HepG2 (cell line): ENCODE measurements at regions not wholly inside any gene's neighbourhood (a gene's known extent, or its start where the extent isn't known, plus 50 kb on each side); places are given as distances from the start of the nearest gene placed in this dataset.

Experiments used
- NBN ChIP-seq: fragments of 450-650 bp; conservative IDR thresholded peaks from 2 replicates; pipeline ENCODE4 v1.6.1; 2017
- RAD51 ChIP-seq: fragments of 450-650 bp; IDR thresholded peaks from 2 replicates; pipeline ENCODE4 v1.6.1; 2016; ENCODE audit warnings: borderline replicate concordance
- RARG ChIP-seq: sonication (generic); formaldehyde crosslinking; IDR thresholded peaks from 2 replicates; pipeline ENCODE4 v1.4.0; 2020; ENCODE audit warnings: low read depth, mild to moderate bottlenecking, missing genetic modification reagents
- WIZ ChIP-seq: sonication (generic); formaldehyde crosslinking; IDR thresholded peaks from 2 replicates; pipeline ENCODE4 v1.5.1; 2020; ENCODE audit warnings: mild to moderate bottlenecking, missing genetic modification reagents
- ZKSCAN5 ChIP-seq: sonication (generic); formaldehyde crosslinking; IDR thresholded peaks from 2 replicates; pipeline ENCODE4 v1.5.1; 2020; ENCODE audit warnings: mild to moderate bottlenecking, missing genetic modification reagents
- ZKSCAN8 ChIP-seq: IDR thresholded peaks from 2 replicates; pipeline ENCODE4 v1.6.1; 2016; ENCODE audit warnings: borderline replicate concordance, missing genetic modification reagents, missing compliant biosample characterization
- ZNF230 ChIP-seq: sonication (generic); formaldehyde crosslinking; IDR thresholded peaks from 2 replicates; pipeline ENCODE4 v1.4.0; 2020; ENCODE audit warnings: mild to moderate bottlenecking, missing genetic modification reagents
- ZNF251 ChIP-seq: sonication (generic); formaldehyde crosslinking; IDR thresholded peaks from 2 replicates; pipeline ENCODE4 v1.9.0; 2021; ENCODE audit warnings: mild to moderate bottlenecking, missing genetic modification reagents
- ZNF282 ChIP-seq: fragments of 450-650 bp; IDR thresholded peaks from 2 replicates; pipeline ENCODE4 v1.6.1; 2018; ENCODE audit not compliant: partially characterized antibody
- ZNF354B ChIP-seq: sonication (generic); formaldehyde crosslinking; IDR thresholded peaks from 2 replicates; pipeline ENCODE4 v1.8.0; 2022; ENCODE audit warnings: mild to moderate bottlenecking, missing genetic modification reagents
- TF ChIP-seq, protein P1 (sequence below): sonication (generic); formaldehyde crosslinking; IDR thresholded peaks from 2 replicates; pipeline ENCODE4 v1.4.0; 2020; ENCODE audit warnings: mild to moderate bottlenecking, missing genetic modification reagents
- TF ChIP-seq, protein P2 (sequence below): sonication (generic); formaldehyde crosslinking; IDR thresholded peaks from 2 replicates; pipeline ENCODE4 v1.4.0; 2020; ENCODE audit warnings: missing genetic modification reagents

- TF ChIP-seq, protein P1, sequence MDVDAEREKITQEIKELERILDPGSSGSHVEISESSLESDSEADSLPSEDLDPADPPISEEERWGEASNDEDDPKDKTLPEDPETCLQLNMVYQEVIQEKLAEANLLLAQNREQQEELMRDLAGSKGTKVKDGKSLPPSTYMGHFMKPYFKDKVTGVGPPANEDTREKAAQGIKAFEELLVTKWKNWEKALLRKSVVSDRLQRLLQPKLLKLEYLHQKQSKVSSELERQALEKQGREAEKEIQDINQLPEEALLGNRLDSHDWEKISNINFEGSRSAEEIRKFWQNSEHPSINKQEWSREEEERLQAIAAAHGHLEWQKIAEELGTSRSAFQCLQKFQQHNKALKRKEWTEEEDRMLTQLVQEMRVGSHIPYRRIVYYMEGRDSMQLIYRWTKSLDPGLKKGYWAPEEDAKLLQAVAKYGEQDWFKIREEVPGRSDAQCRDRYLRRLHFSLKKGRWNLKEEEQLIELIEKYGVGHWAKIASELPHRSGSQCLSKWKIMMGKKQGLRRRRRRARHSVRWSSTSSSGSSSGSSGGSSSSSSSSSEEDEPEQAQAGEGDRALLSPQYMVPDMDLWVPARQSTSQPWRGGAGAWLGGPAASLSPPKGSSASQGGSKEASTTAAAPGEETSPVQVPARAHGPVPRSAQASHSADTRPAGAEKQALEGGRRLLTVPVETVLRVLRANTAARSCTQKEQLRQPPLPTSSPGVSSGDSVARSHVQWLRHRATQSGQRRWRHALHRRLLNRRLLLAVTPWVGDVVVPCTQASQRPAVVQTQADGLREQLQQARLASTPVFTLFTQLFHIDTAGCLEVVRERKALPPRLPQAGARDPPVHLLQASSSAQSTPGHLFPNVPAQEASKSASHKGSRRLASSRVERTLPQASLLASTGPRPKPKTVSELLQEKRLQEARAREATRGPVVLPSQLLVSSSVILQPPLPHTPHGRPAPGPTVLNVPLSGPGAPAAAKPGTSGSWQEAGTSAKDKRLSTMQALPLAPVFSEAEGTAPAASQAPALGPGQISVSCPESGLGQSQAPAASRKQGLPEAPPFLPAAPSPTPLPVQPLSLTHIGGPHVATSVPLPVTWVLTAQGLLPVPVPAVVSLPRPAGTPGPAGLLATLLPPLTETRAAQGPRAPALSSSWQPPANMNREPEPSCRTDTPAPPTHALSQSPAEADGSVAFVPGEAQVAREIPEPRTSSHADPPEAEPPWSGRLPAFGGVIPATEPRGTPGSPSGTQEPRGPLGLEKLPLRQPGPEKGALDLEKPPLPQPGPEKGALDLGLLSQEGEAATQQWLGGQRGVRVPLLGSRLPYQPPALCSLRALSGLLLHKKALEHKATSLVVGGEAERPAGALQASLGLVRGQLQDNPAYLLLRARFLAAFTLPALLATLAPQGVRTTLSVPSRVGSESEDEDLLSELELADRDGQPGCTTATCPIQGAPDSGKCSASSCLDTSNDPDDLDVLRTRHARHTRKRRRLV (CRISPR knock-in tag): no peak
- TF ChIP-seq ZNF354B (CRISPR knock-in tag): no peak
- TF ChIP-seq RARG (CRISPR knock-in tag): no peak
- no peak for TF ChIP-seq RAD51
- TF ChIP-seq, protein P2, sequence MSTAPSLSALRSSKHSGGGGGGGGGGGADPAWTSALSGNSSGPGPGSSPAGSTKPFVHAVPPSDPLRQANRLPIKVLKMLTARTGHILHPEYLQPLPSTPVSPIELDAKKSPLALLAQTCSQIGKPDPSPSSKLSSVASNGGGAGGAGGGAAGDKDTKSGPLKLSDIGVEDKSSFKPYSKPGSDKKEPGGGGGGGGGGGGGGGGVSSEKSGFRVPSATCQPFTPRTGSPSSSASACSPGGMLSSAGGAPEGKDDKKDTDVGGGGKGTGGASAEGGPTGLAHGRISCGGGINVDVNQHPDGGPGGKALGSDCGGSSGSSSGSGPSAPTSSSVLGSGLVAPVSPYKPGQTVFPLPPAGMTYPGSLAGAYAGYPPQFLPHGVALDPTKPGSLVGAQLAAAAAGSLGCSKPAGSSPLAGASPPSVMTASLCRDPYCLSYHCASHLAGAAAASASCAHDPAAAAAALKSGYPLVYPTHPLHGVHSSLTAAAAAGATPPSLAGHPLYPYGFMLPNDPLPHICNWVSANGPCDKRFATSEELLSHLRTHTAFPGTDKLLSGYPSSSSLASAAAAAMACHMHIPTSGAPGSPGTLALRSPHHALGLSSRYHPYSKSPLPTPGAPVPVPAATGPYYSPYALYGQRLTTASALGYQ: no peak
- TF ChIP-seq ZKSCAN8 (CRISPR knock-in tag): no peak
- no peak for TF ChIP-seq ZNF251 (CRISPR knock-in tag)
- TF ChIP-seq ZNF230: no peak
- no peak for TF ChIP-seq ZKSCAN5 (CRISPR knock-in tag)
- TF ChIP-seq WIZ (CRISPR knock-in tag): no peak
- no peak for TF ChIP-seq NBN
- no peak for TF ChIP-seq ZNF282
- TF ChIP-seq, all 625 proteins: peak for 0
Measured at GRCh38 chr17:63156986-63157385, 191.0 kb downstream of the TANC2 start (continued).
